PC-9 (cell line): ENCODE measurements at regions not wholly inside any gene's neighbourhood (a gene's known extent, or its start where the extent isn't known, plus 50 kb on each side); places are given as distances from the start of the nearest gene placed in this dataset.

Experiments
- EZH2 ChIP-seq: fragments of 200-600 bp; sonication (generic); IDR thresholded peaks from 2 replicates; pipeline ENCODE4 v1.8.0; 2017; ENCODE audit warnings: antibody characterized with exemption, low read depth
- TF ChIP-seq, protein P1 (sequence below): fragments of 200-600 bp; sonication (generic); conservative IDR thresholded peaks from 2 replicates; pipeline ENCODE4 v1.6.1; 2017; ENCODE audit warnings: mixed run types, antibody characterized with exemption, mild to moderate bottlenecking, moderate library complexity

GRCh38 chr14:29235991-29236390 is 469.4 kb downstream of the FOXG1 start:
- TF ChIP-seq, protein P1, sequence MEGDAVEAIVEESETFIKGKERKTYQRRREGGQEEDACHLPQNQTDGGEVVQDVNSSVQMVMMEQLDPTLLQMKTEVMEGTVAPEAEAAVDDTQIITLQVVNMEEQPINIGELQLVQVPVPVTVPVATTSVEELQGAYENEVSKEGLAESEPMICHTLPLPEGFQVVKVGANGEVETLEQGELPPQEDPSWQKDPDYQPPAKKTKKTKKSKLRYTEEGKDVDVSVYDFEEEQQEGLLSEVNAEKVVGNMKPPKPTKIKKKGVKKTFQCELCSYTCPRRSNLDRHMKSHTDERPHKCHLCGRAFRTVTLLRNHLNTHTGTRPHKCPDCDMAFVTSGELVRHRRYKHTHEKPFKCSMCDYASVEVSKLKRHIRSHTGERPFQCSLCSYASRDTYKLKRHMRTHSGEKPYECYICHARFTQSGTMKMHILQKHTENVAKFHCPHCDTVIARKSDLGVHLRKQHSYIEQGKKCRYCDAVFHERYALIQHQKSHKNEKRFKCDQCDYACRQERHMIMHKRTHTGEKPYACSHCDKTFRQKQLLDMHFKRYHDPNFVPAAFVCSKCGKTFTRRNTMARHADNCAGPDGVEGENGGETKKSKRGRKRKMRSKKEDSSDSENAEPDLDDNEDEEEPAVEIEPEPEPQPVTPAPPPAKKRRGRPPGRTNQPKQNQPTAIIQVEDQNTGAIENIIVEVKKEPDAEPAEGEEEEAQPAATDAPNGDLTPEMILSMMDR = no peak
- no peak for TF ChIP-seq EZH2
